ENCODE measurements at regions not wholly inside any gene's neighbourhood (a gene's known extent, or its start where the extent isn't known, plus 50 kb on each side); places are given as distances from the start of the nearest gene placed in this dataset.

- no peak for TF ChIP-seq ZFX (IDR thresholded peaks at IDR 0.05)
- TF ChIP-seq CTCF (conservative IDR thresholded peaks at IDR 0.05) = no peak
- H3K27ac ChIP-seq = no peak overlapping the region
These were observed 181.6 kb upstream of the KLHL29 start for GRCh38 chr2:23203383-23203782.

GRCh38 chr2:23204685-23205242 lies 180.2 kb upstream of the KLHL29 start:
- TF ChIP-seq CTCF (conservative IDR thresholded peaks at IDR 0.05) = no peak
- TF ChIP-seq ZFX (IDR thresholded peaks at IDR 0.05) = no peak
- H3K27ac ChIP-seq = no peak overlapping the region

- no peak overlapping the region for H3K27ac ChIP-seq
- TF ChIP-seq ZFX (IDR thresholded peaks at IDR 0.05) = no peak
- TF ChIP-seq CTCF (conservative IDR thresholded peaks at IDR 0.05) = no peak
These were observed 178.3 kb upstream of the KLHL29 start for GRCh38 chr2:23206650-23207049.

DNA sequence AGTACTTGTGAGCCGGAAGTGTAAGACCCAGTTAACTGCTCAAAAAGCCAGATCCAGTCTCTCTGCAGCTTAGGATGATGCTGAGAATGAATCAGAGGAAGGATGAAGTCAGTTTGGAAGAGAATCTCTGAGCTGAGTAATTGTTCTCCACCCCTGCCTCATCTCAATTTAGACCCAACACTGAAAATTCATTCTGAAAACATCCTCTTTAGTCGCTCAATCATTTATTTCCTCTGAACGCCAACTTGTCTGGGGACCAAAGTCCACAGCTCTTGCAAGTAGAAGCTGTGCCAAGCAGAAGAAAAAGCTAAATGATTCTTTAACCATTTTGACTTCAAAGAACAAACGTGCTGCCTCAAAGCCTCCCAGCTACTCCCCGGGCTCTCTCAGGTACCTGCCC lies 177.1 kb upstream of the KLHL29 start:
- H3K27ac ChIP-seq = no peak overlapping the region
- no peak for TF ChIP-seq CTCF (conservative IDR thresholded peaks at IDR 0.05)
- no peak for TF ChIP-seq ZFX (IDR thresholded peaks at IDR 0.05)

DNA sequence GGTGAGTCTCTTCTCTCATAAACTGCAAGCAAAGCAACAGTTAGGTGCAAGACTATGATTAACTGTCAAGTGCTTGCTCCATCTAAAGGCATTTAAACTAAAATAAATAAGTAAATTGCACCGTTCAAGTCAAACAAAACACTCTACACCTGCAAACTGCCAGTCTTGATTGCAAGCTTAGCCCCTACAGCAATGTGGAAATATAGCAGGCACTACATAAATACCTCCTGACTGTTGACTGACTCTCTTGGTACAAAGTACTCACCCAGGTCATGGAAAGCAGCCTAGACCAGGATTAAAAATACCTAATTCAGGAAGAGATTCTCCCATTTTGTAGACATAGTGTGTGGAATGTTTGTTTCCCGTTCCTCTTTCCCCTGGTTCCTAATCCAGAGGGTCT lies 176.6 kb upstream of the KLHL29 start:
- no peak overlapping the region for H3K27ac ChIP-seq
- TF ChIP-seq ZFX (IDR thresholded peaks at IDR 0.05) (no peak), CTCF (conservative IDR thresholded peaks at IDR 0.05) (no peak)

DNA sequence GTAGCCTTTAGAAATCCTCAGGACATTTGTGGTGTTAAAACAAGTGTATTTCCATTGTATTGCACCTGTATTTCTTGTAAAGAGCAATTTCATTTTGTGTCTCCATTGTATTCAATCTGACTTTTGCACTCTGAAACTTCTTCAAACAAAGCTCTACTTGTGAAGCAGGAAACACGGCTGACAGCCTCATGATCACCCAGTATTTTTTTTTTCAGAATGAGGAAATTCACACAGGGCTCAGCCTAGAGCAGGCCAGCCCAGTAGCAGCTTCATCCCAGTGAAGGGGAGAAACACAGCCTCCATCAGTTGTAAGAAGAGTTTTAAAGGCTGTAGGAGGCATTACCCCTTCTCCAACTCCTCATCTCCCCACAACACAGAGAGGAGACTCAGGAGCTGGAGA lies 175.9 kb upstream of the KLHL29 start:
- TF ChIP-seq ZFX (IDR thresholded peaks at IDR 0.05) = no peak
- TF ChIP-seq CTCF (conservative IDR thresholded peaks at IDR 0.05) = no peak
- no peak overlapping the region for H3K27ac ChIP-seq

- TF ChIP-seq ZFX (IDR thresholded peaks at IDR 0.05) = no peak
- no peak for TF ChIP-seq CTCF (conservative IDR thresholded peaks at IDR 0.05)
- no peak overlapping the region for H3K27ac ChIP-seq
These were observed 172.9 kb upstream of the KLHL29 start for GRCh38 chr2:23211987-23212583.

All from C4-2B (cell line).